GM19351 (cell line): ENCODE measurements at regions not wholly inside any gene's neighbourhood (a gene's known extent, or its start where the extent isn't known, plus 50 kb on each side); places are given as distances from the start of the nearest gene placed in this dataset.
A peak's percentile ranks its signal among the peaks of the same experiment; 100 is the strongest.

Source experiments
- ATAC-seq: cut with Tn5 transposase; IDR thresholded peaks from one replicate; pipeline ENCODE4 v1.9.1; 2021; ENCODE audit warnings: mild to moderate bottlenecking, moderate library complexity; ENCODE audit not compliant: unreplicated experiment

GRCh38 chr6:56865081-56865875 is 89.6 kb upstream of the BEND6 start:
- no peak for ATAC-seq

- no peak for ATAC-seq
Measured at GRCh38 chr6:56864171-56864616, 90.7 kb upstream of the BEND6 start.

GRCh38 chr6:56863366-56863765 is 91.5 kb upstream of the BEND6 start:
- ATAC-seq = no peak

- ATAC-seq = peak; percentile 63
Measured at GRCh38 chr6:56862415-56863175, 92.3 kb upstream of the BEND6 start.

GRCh38 chr6:56860475-56860874 is 94.4 kb upstream of the BEND6 start:
- no peak for ATAC-seq

- no peak for ATAC-seq
Measured at GRCh38 chr6:56856036-56856580, 98.8 kb upstream of the BEND6 start.

GRCh38 chr6:56854086-56854485 is 100.8 kb upstream of the BEND6 start:
- no peak for ATAC-seq

GRCh38 chr6:56853541-56853940 is 101.4 kb upstream of the BEND6 start:
- ATAC-seq = no peak

- peak; percentile 6 for ATAC-seq
Measured at GRCh38 chr6:56852260-56853010, 102.5 kb upstream of the BEND6 start.

GRCh38 chr6:56851541-56852259 is 103.2 kb upstream of the BEND6 start:
- ATAC-seq = peak; percentile 95

GRCh38 chr6:56851074-56851473 is 103.8 kb upstream of the BEND6 start:
- no peak for ATAC-seq

GRCh38 chr6:56850626-56851025 is 104.3 kb upstream of the BEND6 start:
- ATAC-seq = no peak

- ATAC-seq = no peak
Measured at GRCh38 chr6:56849896-56850295, 105.0 kb upstream of the BEND6 start.

GRCh38 chr6:56848105-56848504 is 106.8 kb upstream of the BEND6 start:
- no peak for ATAC-seq

GRCh38 chr6:56845032-56845431 is 109.9 kb upstream of the BEND6 start:
- ATAC-seq = no peak

- peak; percentile 84 for ATAC-seq
Measured at GRCh38 chr6:56843476-56844349, 111.2 kb upstream of the BEND6 start.

GRCh38 chr6:56842686-56843475 is 112.0 kb upstream of the BEND6 start:
- peak; percentile 19 for ATAC-seq

GRCh38 chr6:56841751-56842150 is 113.2 kb upstream of the BEND6 start:
- no peak for ATAC-seq

GRCh38 chr6:56841381-56841749 is 113.5 kb upstream of the BEND6 start:
- no peak for ATAC-seq
